ENCODE measurements at regions not wholly inside any gene's neighbourhood (a gene's known extent, or its start where the extent isn't known, plus 50 kb on each side); places are given as distances from the start of the nearest gene placed in this dataset.

GRCh38 chr2:125867908-125868307 lies 788.0 kb upstream of the GYPC start:
- TF ChIP-seq, protein P1, sequence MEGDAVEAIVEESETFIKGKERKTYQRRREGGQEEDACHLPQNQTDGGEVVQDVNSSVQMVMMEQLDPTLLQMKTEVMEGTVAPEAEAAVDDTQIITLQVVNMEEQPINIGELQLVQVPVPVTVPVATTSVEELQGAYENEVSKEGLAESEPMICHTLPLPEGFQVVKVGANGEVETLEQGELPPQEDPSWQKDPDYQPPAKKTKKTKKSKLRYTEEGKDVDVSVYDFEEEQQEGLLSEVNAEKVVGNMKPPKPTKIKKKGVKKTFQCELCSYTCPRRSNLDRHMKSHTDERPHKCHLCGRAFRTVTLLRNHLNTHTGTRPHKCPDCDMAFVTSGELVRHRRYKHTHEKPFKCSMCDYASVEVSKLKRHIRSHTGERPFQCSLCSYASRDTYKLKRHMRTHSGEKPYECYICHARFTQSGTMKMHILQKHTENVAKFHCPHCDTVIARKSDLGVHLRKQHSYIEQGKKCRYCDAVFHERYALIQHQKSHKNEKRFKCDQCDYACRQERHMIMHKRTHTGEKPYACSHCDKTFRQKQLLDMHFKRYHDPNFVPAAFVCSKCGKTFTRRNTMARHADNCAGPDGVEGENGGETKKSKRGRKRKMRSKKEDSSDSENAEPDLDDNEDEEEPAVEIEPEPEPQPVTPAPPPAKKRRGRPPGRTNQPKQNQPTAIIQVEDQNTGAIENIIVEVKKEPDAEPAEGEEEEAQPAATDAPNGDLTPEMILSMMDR (IDR thresholded peaks at IDR 0.05), result no peak
- TF ChIP-seq POLR2A (IDR thresholded peaks at IDR 0.05), result no peak
